CD14-positive monocyte (primary cell): ENCODE measurements at regions not wholly inside any gene's neighbourhood (a gene's known extent, or its start where the extent isn't known, plus 50 kb on each side); places are given as distances from the start of the nearest gene placed in this dataset.

Source experiments
- DNase-seq, 3 donors: peaks; one replicate each; pipeline ENCODE4 v3.0.0-alpha.2; 2011 to 2022
- H2AFZ ChIP-seq: 2 replicates; pipeline ENCODE4 v1.6.0; 2012; ENCODE audit warnings: mild to moderate bottlenecking, low read depth, low read length, inconsistent platforms; ENCODE audit not compliant: insufficient read depth, poor library complexity, severe bottlenecking
- H3K27ac ChIP-seq, 2 donors: 1 replicate in 1 of 2; 2 replicates in 1 of 2; pipeline ENCODE4 v1.5.1; 2012 to 2013; ENCODE audit warnings: low read length in 2 of 2, control low read depth in 1 of 2, inconsistent platforms in 1 of 2, low read depth in 1 of 2, mild to moderate bottlenecking in 1 of 2
- H3K27me3 ChIP-seq, 2 donors: one replicate each; pipeline versions ENCODE4 v1.6.0 to v1.6.1; 2011 to 2013; ENCODE audit warnings: low read length in 2 of 2; ENCODE audit not compliant: control insufficient read depth in 2 of 2, insufficient read depth in 2 of 2
- H3K36me3 ChIP-seq, 2 donors: replicated peaks in 1 of 2; 1 replicate in 1 of 2; 2 replicates in 1 of 2; pipeline versions ENCODE4 v1.5.1 to v1.6.1; 2012 to 2013; ENCODE audit warnings: low read length in 2 of 2, control low read depth in 1 of 2, inconsistent platforms in 1 of 2, mild to moderate bottlenecking in 1 of 2; ENCODE audit not compliant: insufficient read depth in 2 of 2, control insufficient read depth in 1 of 2
- H3K4me1 ChIP-seq, 2 donors: 1 replicate in 1 of 2; 2 replicates in 1 of 2; pipeline versions ENCODE4 v1.5.1 to v1.6.1; 2012 to 2013; ENCODE audit warnings: low read length in 2 of 2, control low read depth in 1 of 2, inconsistent platforms in 1 of 2, mild to moderate bottlenecking in 1 of 2, moderate library complexity in 1 of 2; ENCODE audit not compliant: insufficient read depth in 2 of 2, control insufficient read depth in 1 of 2
- H3K4me2 ChIP-seq: replicated peaks from 2 replicates; pipeline ENCODE3; 2012; ENCODE audit warnings: low read length, moderate library complexity, mild to moderate bottlenecking; ENCODE audit not compliant: poor library complexity, severe bottlenecking; ENCODE audit errors: extremely low read depth
- H3K4me3 ChIP-seq, 3 experiments: fragments of 200-600 bp in 1 of 3; sonication (generic) in 1 of 3; replicated peaks in 1 of 3; 1 replicate in 2 of 3; 2 replicates in 1 of 3; pipeline ENCODE4 v1.5.1; 2011 to 2013; ENCODE audit warnings: low read length in 3 of 3, mild to moderate bottlenecking in 3 of 3, control low read depth in 2 of 3, low read depth in 2 of 3, inconsistent platforms in 1 of 3, moderate library complexity in 1 of 3
- H3K79me2 ChIP-seq: 2 replicates; pipeline ENCODE4 v1.6.0; 2012; ENCODE audit warnings: mild to moderate bottlenecking, control low read depth, inconsistent platforms, low read length, moderate library complexity; ENCODE audit not compliant: insufficient read depth
- H3K9ac ChIP-seq: 2 replicates; pipeline ENCODE4 v1.6.0; 2017; ENCODE audit warnings: low read length, mild to moderate bottlenecking; ENCODE audit not compliant: insufficient read depth, poor library complexity, severe bottlenecking
- H3K9me3 ChIP-seq, 2 donors: replicated peaks in 1 of 2; 1 replicate in 1 of 2; 2 replicates in 1 of 2; pipeline versions ENCODE4 v1.5.1 to v1.6.1; 2012 to 2013; ENCODE audit warnings: low read length in 2 of 2, control low read depth in 1 of 2; ENCODE audit not compliant: control insufficient read depth in 1 of 2, insufficient read depth in 1 of 2
- H4K20me1 ChIP-seq: 2 replicates; pipeline ENCODE4 v1.6.0; 2012; ENCODE audit warnings: mild to moderate bottlenecking, low read length, control low read depth, moderate library complexity; ENCODE audit not compliant: insufficient read depth
- H3K27ac Mint-ChIP-seq, 7 donors: one replicate each; pipeline ENCODE4 v1.8.0; 2020; ENCODE audit warnings: mild to moderate bottlenecking in 7 of 7, mixed read lengths in 7 of 7, moderate library complexity in 6 of 7, inconsistent platforms in 2 of 7
- H3K27me3 Mint-ChIP-seq, 3 donors: one replicate each; pipeline ENCODE4 v1.8.0; 2021 to 2022; ENCODE audit warnings: low read depth in 3 of 3, mild to moderate bottlenecking in 3 of 3, mixed read lengths in 3 of 3, moderate library complexity in 3 of 3, inconsistent platforms in 1 of 3
- H3K36me3 Mint-ChIP-seq, 2 donors: one replicate each; pipeline ENCODE4 v1.8.0; 2020; ENCODE audit warnings: mixed read lengths in 2 of 2, inconsistent platforms in 1 of 2, mild to moderate bottlenecking in 1 of 2
- H3K4me1 Mint-ChIP-seq: one replicate; pipeline ENCODE4 v1.8.0; 2020; ENCODE audit warnings: mild to moderate bottlenecking, mixed read lengths
- H3K4me3 Mint-ChIP-seq, 2 donors: one replicate each; pipeline ENCODE4 v1.8.0; 2020; ENCODE audit warnings: mild to moderate bottlenecking in 2 of 2, mixed read lengths in 2 of 2, moderate library complexity in 1 of 2
- H3K9me3 Mint-ChIP-seq, 7 donors: one replicate each; pipeline ENCODE4 v1.8.0; 2020 to 2022; ENCODE audit warnings: mixed read lengths in 7 of 7, mild to moderate bottlenecking in 6 of 7, moderate library complexity in 6 of 7, inconsistent platforms in 2 of 7
- CTCF ChIP-seq: fragments of 200-600 bp; IDR thresholded peaks from one replicate; pipeline ENCODE4 v1.8.0; 2022; ENCODE audit warnings: antibody characterized with exemption, mild to moderate bottlenecking
- WGBS: methylation state at CpG from one replicate; pipeline ENCODE4 v1.1.5; 2013; ENCODE audit warnings: missing lambda C conversion rate; ENCODE audit not compliant: insufficient coverage; 5-methylcytosine and 5-hydroxymethylcytosine counted together
- intact Hi-C, 2 donors: fragments of 100-400 bp; cut with micrococcal nuclease; formaldehyde crosslinking; loops; one replicate each; pipeline versions ENCODE4 v1.15.0 to v1.15.1; 2023

GRCh38 chr4:79688691-79689090, 280.7 kb upstream of the GK2 start:
- no peak overlapping the region for H3K27ac ChIP-seq
- H3K36me3 ChIP-seq: no peaks in the 10 kb centered on the region
- Mint-ChIP-seq H3K27ac (no peak overlapping the region), H3K27me3 (peaks cover 0 to 2% (median 0%) of the 10 kb centered on the region in 3 donors), H3K36me3 (no peaks in the 10 kb centered on the region), H3K4me3 (no peak overlapping the region), H3K9me3 (peaks cover 0 to 5% (median 0%) of the 10 kb centered on the region in 7 donors), H3K4me1 (no peaks in the 10 kb centered on the region)
- no peaks in the 10 kb centered on the region for H3K79me2 ChIP-seq
- no peak overlapping the region for H3K4me3 ChIP-seq
- no peak overlapping the region for H2AFZ ChIP-seq
- no peaks in the 10 kb centered on the region for H3K9me3 ChIP-seq
- H3K4me2 ChIP-seq: no peak overlapping the region
- H3K27me3 ChIP-seq: no peaks in the 10 kb centered on the region
- TF ChIP-seq CTCF: no peak
- H3K9ac ChIP-seq: no peak overlapping the region
- DNase-seq: no peak
- intact Hi-C loops: no loop called here
- no peaks in the 10 kb centered on the region for H3K4me1 ChIP-seq
- no peaks in the 10 kb centered on the region for H4K20me1 ChIP-seq

GRCh38 chr4:79687006-79687405, 279.0 kb upstream of the GK2 start:
- Histone ChIP-seq H3K27ac (no peak overlapping the region), H3K36me3 (no peaks in the 10 kb centered on the region), H4K20me1 (no peaks in the 10 kb centered on the region), H3K9me3 (no peaks in the 10 kb centered on the region), H3K4me3 (no peak overlapping the region), H2AFZ (no peak overlapping the region), H3K4me1 (no peaks in the 10 kb centered on the region), H3K79me2 (no peaks in the 10 kb centered on the region), H3K27me3 (no peaks in the 10 kb centered on the region), H3K4me2 (no peak overlapping the region), H3K9ac (no peak overlapping the region)
- Mint-ChIP-seq H3K27ac (peak overlapping the region in 1 of 7 donors; percentile 65), H3K27me3 (peaks cover 0 to 2% (median 0%) of the 10 kb centered on the region in 3 donors), H3K4me3 (no peak overlapping the region), H3K9me3 (peaks cover 0 to 4% (median under 1%) of the 10 kb centered on the region in 7 donors), H3K36me3 (no peaks in the 10 kb centered on the region), H3K4me1 (no peaks in the 10 kb centered on the region)
- no peak for DNase-seq
- intact Hi-C loops: no loop called here
- TF ChIP-seq CTCF: no peak
- 100% methylated on average over 1 of the region's 2 CpGs for WGBS
